ENCODE measurements at regions not wholly inside any gene's neighbourhood (a gene's known extent, or its start where the extent isn't known, plus 50 kb on each side); places are given as distances from the start of the nearest gene placed in this dataset.

GRCh38 chr2:38507712-38508111, 95.0 kb downstream of the HNRNPLL start:
- ATAC-seq, result no peak
- H3K4me2 ChIP-seq (ENCODE audit: low read length), result no peak overlapping the region
- POLR2A ChIA-PET, result interaction anchor here (1.4 kb wide), 1 partner anchor 193 kb away, joined by 3 read pairs; no protein-coding TSS in a partner anchor

More at GRCh38 chr2:38507712-38508111, 95.0 kb downstream of the HNRNPLL start:
- no TSS peak for BruUV-seq (replicated peaks)
- DNase-seq (ENCODE audit: low read depth, low spot score), result no peak
- no peak overlapping the region for H2AFZ ChIP-seq (ENCODE audit: low read depth, low read length, poor library complexity, severe bottlenecking)
- no peaks in the 10 kb centered on the region for H3K27me3 ChIP-seq (ENCODE audit: insufficient read depth, low read length)
- no peak for TF ChIP-seq EZH2phosphoT487 (IDR thresholded peaks at IDR 0.05; ENCODE audit: borderline replicate concordance)
- TF ChIP-seq CBX3 (IDR thresholded peaks at IDR 0.05; ENCODE audit: low read depth), result no peak
- TF ChIP-seq FOSL1 (IDR thresholded peaks at IDR 0.05; ENCODE audit: low read depth), result no peak
- TF ChIP-seq TCF7L2 (IDR thresholded peaks at IDR 0.05; ENCODE audit: borderline replicate concordance, extremely low read depth, insufficient read depth, insufficient read length), result no peak
- no peak for TF ChIP-seq EZH2 (IDR thresholded peaks at IDR 0.05)
- TF ChIP-seq POLR2AphosphoS5 (IDR thresholded peaks at IDR 0.05; ENCODE audit: low read depth, low read length), result no peak
- TF ChIP-seq SIN3A (IDR thresholded peaks at IDR 0.05; ENCODE audit: low read depth), result no peak
- no peak for TF ChIP-seq SP1 (IDR thresholded peaks at IDR 0.05; ENCODE audit: low read depth)
- no peak for TF ChIP-seq ZNF274 (IDR thresholded peaks at IDR 0.05; ENCODE audit: low read depth, low read length)
- no peak for TF ChIP-seq SRF (IDR thresholded peaks at IDR 0.05; ENCODE audit: low read depth)
- TF ChIP-seq RAD21 (IDR thresholded peaks at IDR 0.05; ENCODE audit: low read depth), result no peak
- no peak for TF ChIP-seq CEBPB (IDR thresholded peaks at IDR 0.05; ENCODE audit: low read depth)
- no peak for TF ChIP-seq MAX (IDR thresholded peaks at IDR 0.05)
- no peak for TF ChIP-seq EGR1 (IDR thresholded peaks at IDR 0.05; ENCODE audit: low read depth)
- TF ChIP-seq CTCF (IDR thresholded peaks at IDR 0.05 in 2 of 3, conservative IDR thresholded peaks at IDR 0.05 in 1 of 3; ENCODE audit: borderline replicate concordance in 1 of 3, insufficient read depth in 1 of 3, low read depth in 2 of 3, low read length in 2 of 3), result no peak
- RAD21 ChIA-PET (ENCODE audit: low non-redundant PET in 1 of 2, low total read pairs in 2 of 2, uncharacterized antibody in 2 of 2, unreplicated experiment in 2 of 2), result interaction anchor here in 1 of 2 experiments (0.6 to 0.9 kb wide), 2 partner anchors 130 to 201 kb away, joined by 3 read pairs; no protein-coding TSS in a partner anchor
- intact Hi-C loops (cut with micrococcal nuclease), result loop anchor here (1.0 to 10.0 kb wide), 2 partner anchors 192 to 613 kb away; no protein-coding TSS in a partner anchor
- no peaks in the 10 kb centered on the region for H3K36me3 ChIP-seq (ENCODE audit: control insufficient read depth in 1 of 2, insufficient read depth in 2 of 2, low read length in 2 of 2)
- no peaks in the 10 kb centered on the region for H3K79me2 ChIP-seq (ENCODE audit: insufficient read depth, low read length)
- no peak overlapping the region for H3K27ac ChIP-seq (ENCODE audit: low read depth, low read length)
- CTCF ChIA-PET, result interaction anchor here (0.6 to 3.2 kb wide), 12 partner anchors 14 to 526 kb away, joined by 3 to 31 read pairs (median 4); no protein-coding TSS in a partner anchor
- no peaks in the 10 kb centered on the region for H4K20me1 ChIP-seq (ENCODE audit: insufficient read depth)
- H3K4me3 ChIP-seq (replicated peaks in 1 of 2; ENCODE audit: low read depth in 1 of 2, low read length in 2 of 2), result no peak overlapping the region
- H3K4me1 ChIP-seq (ENCODE audit: control insufficient read depth in 1 of 2, insufficient read depth in 2 of 2, low read length in 2 of 2), result peaks cover 8 to 17% of the 10 kb centered on the region in 2 experiments; a peak in 3 of 4 replicates
- H3K9me3 ChIP-seq (ENCODE audit: control insufficient read depth in 1 of 2, insufficient read depth in 1 of 2, low read depth in 1 of 2, low read length in 2 of 2), result no peaks in the 10 kb centered on the region
- no peaks in the 10 kb centered on the region for H3K9me2 ChIP-seq (ENCODE audit: insufficient read depth)
- H3K9ac ChIP-seq (ENCODE audit: low read length), result no peak overlapping the region
